Chondrocyte (in vitro differentiated cells): ENCODE measurements at regions not wholly inside any gene's neighbourhood (a gene's known extent, or its start where the extent isn't known, plus 50 kb on each side); places are given as distances from the start of the nearest gene placed in this dataset.

Experiments
- DNase-seq: peaks from one replicate; pipeline ENCODE4 v3.0.0; 2021; ENCODE audit warnings: mixed read lengths, low spot score
- H3K27ac Mint-ChIP-seq: one replicate; pipeline ENCODE4 v1.8.0; 2021; ENCODE audit warnings: mild to moderate bottlenecking, moderate library complexity, mixed read lengths; ENCODE audit not compliant: unreplicated experiment
- H3K27me3 Mint-ChIP-seq: 2 replicates; pipeline ENCODE4 v1.8.0; 2021; ENCODE audit warnings: low read depth, mixed read lengths
- H3K36me3 Mint-ChIP-seq: 2 replicates; pipeline ENCODE4 v1.8.0; 2021; ENCODE audit warnings: low read depth, mixed read lengths
- H3K4me1 Mint-ChIP-seq: 2 replicates; pipeline ENCODE4 v1.8.0; 2021; ENCODE audit warnings: low read depth, mild to moderate bottlenecking, mixed read lengths
- H3K4me3 Mint-ChIP-seq: one replicate; pipeline ENCODE4 v1.8.0; 2021; ENCODE audit warnings: mild to moderate bottlenecking, moderate library complexity, mixed read lengths; ENCODE audit not compliant: unreplicated experiment
- H3K9me3 Mint-ChIP-seq: 2 replicates; pipeline ENCODE4 v1.8.0; 2021; ENCODE audit warnings: low read depth, mixed read lengths
- TF ChIP-seq, protein P1 (sequence below): fragments of 200-600 bp; sonication (generic); IDR thresholded peaks from 2 replicates; pipeline ENCODE4 v1.5.0; 2021; ENCODE audit warnings: antibody characterized with exemption, mild to moderate bottlenecking, moderate library complexity

DNA sequence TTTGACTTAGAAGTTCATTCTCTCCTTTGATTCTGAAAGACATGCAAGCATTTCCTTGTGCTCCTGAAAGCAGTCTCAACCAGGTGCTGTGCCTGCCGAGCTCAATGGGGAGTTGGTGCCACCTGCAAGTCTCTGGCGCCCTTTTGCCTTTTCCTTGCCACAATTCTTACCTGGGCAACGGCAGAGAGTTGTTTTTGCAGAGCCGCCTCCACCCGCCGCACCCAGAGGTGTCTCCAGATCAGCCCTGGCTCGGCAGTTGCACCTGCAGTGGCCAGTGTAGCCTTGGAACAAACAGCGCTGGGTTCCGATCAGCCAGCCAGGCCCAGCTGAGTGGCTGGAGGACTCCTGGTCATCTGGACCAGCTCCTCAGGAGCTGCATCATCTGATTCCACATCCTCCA is 262.9 kb downstream of the IRX2 start:
- H3K27me3 Mint-ChIP-seq = no peaks in the 10 kb centered on the region
- peaks cover 32% of the 10 kb centered on the region for H3K9me3 Mint-ChIP-seq
- DNase-seq = no peak
- no peaks in the 10 kb centered on the region for H3K4me1 Mint-ChIP-seq
- H3K4me3 Mint-ChIP-seq = no peak overlapping the region
- no peaks in the 10 kb centered on the region for H3K36me3 Mint-ChIP-seq
- H3K27ac Mint-ChIP-seq = no peak overlapping the region
- TF ChIP-seq, protein P1, sequence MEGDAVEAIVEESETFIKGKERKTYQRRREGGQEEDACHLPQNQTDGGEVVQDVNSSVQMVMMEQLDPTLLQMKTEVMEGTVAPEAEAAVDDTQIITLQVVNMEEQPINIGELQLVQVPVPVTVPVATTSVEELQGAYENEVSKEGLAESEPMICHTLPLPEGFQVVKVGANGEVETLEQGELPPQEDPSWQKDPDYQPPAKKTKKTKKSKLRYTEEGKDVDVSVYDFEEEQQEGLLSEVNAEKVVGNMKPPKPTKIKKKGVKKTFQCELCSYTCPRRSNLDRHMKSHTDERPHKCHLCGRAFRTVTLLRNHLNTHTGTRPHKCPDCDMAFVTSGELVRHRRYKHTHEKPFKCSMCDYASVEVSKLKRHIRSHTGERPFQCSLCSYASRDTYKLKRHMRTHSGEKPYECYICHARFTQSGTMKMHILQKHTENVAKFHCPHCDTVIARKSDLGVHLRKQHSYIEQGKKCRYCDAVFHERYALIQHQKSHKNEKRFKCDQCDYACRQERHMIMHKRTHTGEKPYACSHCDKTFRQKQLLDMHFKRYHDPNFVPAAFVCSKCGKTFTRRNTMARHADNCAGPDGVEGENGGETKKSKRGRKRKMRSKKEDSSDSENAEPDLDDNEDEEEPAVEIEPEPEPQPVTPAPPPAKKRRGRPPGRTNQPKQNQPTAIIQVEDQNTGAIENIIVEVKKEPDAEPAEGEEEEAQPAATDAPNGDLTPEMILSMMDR = no peak

DNA sequence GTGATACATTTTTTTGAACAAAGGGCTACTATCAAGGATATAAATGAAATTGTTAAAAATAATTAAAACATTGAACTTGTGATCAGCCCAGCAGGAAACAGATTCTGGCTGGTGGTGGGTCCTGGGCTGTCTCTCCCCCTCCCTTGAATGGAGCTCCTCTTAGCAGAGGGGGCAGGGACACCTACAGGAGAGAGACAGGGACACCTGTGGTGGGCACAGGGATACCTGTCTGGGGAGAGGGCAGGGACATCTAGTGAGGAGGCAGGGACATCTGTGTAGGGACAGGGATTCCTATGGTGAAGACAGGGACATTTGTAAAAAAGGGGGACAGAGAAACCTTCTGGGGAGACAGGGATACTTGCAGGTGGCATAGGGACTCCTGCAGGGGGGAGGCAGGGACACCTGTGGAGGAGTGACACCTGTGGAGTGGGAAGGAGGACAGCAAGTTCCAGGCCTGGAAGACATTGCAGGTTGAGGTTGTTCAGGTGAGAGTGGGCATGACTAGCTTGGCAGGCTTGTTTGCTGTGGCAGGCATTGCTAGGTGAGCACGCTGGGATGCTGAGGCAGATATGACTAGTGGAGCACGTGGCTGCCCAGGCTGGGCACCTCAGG is 264.2 kb downstream of the IRX2 start:
- TF ChIP-seq, protein P1 = no peak
- Mint-ChIP-seq H3K4me3 (no peak overlapping the region), H3K27me3 (no peaks in the 10 kb centered on the region), H3K36me3 (no peaks in the 10 kb centered on the region), H3K27ac (no peak overlapping the region), H3K4me1 (no peaks in the 10 kb centered on the region), H3K9me3 (peaks cover 36% of the 10 kb centered on the region)
- DNase-seq = no peak

DNA sequence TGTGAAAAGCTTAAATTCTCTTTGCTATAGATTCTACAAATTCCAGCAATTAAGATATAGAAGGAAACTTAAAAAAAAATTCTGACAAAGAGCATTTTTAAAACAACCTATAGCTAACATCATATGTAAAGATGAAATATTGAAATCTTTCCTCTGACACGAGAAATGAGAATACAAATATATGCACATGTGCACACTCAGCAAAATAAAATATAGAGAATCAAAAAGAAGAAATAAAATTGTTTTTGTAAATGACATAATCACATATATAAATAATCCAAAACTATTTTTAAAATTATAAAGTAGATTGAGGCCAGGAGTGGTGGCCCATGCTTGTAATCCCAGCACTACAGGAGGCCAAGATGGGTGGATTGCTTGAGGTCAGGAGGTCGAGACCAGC is 265.1 kb downstream of the IRX2 start:
- Mint-ChIP-seq H3K36me3 (peaks cover 2% of the 10 kb centered on the region), H3K27ac (no peak overlapping the region), H3K9me3 (peaks cover 41% of the 10 kb centered on the region), H3K27me3 (no peaks in the 10 kb centered on the region), H3K4me1 (no peaks in the 10 kb centered on the region), H3K4me3 (no peak overlapping the region)
- TF ChIP-seq, protein P1 = no peak
- no peak for DNase-seq

DNA sequence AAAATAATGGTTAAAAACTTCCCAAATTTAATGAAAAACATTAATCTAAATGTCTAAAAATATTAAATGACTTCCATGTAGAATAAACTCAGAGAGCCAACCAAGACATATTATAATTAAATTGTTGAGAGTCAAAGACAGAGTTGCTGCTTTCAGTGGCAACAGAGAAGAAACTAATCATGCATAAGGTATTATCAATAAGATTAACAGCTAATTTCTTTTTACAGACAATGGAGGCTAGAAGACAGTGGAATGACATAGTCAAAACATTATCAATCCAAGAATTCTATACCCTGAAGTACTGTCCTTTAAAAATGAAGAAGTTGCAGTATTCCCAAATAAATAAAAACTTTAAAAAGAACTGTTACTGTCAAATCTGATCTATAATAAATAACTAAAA is 268.7 kb downstream of the IRX2 start:
- TF ChIP-seq, protein P1 = no peak
- peaks cover 2% of the 10 kb centered on the region for H3K36me3 Mint-ChIP-seq
- no peak overlapping the region for H3K4me3 Mint-ChIP-seq
- peaks cover 54% of the 10 kb centered on the region for H3K9me3 Mint-ChIP-seq
- DNase-seq = no peak
- H3K4me1 Mint-ChIP-seq = no peaks in the 10 kb centered on the region
- no peaks in the 10 kb centered on the region for H3K27me3 Mint-ChIP-seq
- H3K27ac Mint-ChIP-seq = no peak overlapping the region

DNA sequence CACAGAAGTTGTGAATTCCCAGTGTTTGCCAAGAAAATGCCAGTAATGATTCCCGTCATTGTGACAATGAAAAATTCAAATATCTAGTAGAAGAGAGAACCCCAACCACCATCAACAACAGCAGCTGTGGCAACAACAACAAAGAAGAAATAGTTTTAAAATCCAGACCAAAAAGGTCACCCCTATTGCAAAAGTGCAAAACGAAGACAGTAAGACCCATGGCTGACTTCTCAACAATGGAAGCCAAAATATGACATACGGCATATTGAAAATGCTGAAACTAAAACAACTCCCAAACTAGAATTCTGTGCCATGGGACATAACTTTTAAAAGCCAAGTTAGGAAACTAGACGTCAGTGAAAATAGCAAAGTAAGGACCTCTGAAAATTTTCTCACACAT is 270.6 kb downstream of the IRX2 start:
- Mint-ChIP-seq H3K27ac (no peak overlapping the region), H3K9me3 (peaks cover 45% of the 10 kb centered on the region), H3K36me3 (peaks cover 2% of the 10 kb centered on the region), H3K27me3 (no peaks in the 10 kb centered on the region), H3K4me1 (no peaks in the 10 kb centered on the region), H3K4me3 (no peak overlapping the region)
- DNase-seq = no peak
- TF ChIP-seq, protein P1 = no peak
